GM19099 (cell line): ENCODE measurements at regions not wholly inside any gene's neighbourhood (a gene's known extent, or its start where the extent isn't known, plus 50 kb on each side); places are given as distances from the start of the nearest gene placed in this dataset.

Experiments used
- POLR2A ChIP-seq: IDR thresholded peaks from 3 replicates; pipeline ENCODE4 v1.6.1; 2011; ENCODE audit warnings: low read depth; ENCODE audit not compliant: insufficient read length; ENCODE audit errors: extremely low read depth

DNA sequence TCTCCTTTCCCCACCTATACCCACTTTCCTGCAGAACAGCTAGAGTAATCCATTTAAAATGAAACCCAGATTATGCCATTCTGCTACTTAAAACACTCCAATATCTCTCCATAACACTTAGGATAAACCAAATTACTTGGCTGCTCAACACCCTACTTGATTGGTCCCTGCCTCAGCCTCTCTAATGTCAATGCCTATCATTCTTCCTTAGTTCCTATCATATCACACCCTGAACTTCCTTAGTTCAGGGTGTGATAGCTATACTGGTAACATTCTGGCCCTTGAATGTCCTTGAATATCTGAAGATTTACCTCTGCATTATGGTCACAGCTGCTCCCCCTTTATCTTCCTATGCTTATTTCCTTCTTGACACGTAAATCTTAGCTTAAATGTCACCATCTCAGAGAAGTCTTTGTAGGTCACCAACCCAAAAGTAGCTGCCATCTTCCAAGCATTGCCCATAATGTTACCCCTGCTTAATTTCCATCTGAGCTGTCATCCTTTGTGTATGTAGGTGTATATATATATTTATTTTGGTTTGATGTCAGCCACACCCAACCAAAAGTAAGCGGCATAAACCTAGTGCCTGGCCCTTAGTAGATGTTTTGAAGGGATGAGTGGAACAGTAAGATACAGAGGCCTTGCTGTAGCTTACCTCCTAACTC, 379.8 kb downstream of the PTPRC start:
- TF ChIP-seq POLR2A: no peak

DNA sequence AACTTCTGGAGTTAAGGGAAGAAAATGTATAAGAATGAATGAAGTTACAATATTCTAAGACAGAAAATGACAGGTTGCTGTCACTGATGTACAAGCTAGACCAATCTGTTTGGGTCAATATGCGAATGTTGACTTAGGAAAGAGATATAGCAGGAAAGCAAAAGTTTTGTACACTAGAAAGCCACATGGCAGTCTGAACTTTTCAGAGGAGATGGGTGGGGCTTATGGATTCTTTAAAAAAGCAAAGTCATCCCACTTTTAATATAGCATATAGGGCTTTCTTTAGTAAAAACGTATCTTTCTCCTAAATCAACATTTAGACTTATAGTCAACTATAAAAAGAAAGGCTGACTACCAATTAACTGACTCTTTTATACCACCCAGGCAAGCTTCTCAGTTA, 381.2 kb downstream of the PTPRC start:
- no peak for TF ChIP-seq POLR2A

DNA sequence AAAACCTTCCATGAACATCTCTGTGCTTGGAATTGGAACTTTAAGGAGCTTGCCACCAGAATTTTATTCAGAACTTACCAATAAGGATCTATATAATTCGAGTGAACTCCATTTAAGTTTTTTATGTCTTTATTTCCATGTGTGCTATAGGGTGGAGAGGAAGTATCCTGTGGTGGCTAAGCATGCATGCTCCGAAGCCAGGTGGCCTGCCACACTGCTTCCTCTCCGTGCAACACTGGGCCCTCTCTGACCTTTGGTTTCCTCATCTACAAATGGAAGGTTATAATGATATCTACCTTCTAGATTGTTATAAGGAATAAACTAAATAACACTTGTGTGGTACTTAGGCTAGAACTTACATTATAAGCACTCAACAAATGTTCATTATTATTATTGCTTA, 382.1 kb downstream of the PTPRC start:
- no peak for TF ChIP-seq POLR2A

- no peak for TF ChIP-seq POLR2A
Observed at GRCh38 chr1:199029401-199029800, 390.6 kb downstream of the PTPRC start.

DNA sequence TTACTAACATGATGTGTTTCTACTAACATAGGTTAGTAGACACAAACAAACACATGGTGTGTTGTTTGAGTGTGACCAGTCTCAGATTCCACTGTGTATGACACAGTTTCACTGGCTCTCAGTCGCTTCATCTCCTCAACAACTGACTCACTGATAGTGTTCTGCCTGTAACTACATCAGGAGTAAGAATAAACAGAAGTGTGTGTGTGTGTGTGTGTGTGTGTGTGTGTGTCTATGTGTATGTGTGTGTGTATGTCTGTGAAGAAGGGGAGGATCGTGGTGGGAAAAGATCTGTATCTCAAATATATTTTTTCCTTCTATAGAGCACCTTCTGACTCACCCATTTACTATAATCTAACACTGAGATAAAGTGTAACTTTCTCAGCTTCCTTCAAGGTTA, 391.0 kb downstream of the PTPRC start:
- TF ChIP-seq POLR2A: no peak

DNA sequence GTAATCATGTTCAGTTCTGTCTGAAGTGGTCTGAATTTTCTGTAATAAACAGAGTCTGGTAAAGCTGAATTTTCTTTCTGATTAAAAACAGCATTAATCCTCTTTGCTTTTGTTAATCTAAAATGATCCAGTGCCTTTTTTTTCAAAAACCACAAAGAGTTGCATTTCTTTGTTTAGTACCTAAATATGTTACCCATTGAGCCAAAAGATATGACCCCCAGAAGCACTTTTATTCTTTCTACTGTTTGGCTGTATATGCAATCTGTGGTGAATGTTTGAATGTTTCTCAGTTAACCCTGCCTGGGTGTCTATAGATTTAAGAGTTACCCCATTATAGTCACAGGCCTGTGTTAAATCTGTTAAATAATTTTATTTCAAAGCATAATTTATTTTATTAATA, 394.8 kb downstream of the PTPRC start:
- no peak for TF ChIP-seq POLR2A

GRCh38 chr1:199038156-199038555, 399.3 kb downstream of the PTPRC start:
- no peak for TF ChIP-seq POLR2A

DNA sequence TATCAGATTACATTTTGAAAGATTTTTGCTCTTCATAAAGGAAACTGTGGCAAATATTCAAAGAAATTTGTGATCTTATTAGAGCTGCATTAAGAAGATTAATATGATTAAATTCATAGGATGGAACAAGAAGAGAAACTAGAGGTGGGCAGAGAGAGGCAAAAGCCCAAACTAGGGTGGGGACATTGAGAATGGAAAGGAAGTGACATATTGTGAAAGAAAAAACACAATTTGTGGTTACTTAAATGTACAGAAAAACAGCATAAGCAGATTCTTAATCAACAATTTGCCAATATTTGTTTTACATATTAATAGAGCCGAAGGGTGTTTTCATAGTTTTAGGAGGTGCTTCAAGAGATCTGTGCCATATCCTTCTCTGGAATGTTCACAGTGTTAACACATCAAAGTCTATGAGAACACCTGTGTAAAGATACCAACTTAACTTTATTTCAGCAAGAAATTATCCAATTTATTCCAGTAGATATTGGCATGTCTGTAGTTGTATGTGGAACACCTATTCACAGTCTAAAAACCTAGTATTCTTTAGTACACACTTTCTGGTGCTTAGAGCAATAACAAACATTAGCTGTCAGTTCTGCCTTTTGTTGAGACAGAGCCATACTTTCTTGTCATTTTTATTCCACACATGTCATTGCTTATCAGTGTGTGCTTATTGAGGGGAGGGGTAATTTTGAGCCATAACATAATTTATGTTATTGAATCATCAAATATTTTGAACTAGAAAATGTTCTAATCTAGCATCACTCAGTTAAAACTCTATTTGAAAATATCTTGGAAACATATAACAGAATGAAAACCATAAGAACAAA, 401.5 kb downstream of the PTPRC start:
- TF ChIP-seq POLR2A: no peak

DNA sequence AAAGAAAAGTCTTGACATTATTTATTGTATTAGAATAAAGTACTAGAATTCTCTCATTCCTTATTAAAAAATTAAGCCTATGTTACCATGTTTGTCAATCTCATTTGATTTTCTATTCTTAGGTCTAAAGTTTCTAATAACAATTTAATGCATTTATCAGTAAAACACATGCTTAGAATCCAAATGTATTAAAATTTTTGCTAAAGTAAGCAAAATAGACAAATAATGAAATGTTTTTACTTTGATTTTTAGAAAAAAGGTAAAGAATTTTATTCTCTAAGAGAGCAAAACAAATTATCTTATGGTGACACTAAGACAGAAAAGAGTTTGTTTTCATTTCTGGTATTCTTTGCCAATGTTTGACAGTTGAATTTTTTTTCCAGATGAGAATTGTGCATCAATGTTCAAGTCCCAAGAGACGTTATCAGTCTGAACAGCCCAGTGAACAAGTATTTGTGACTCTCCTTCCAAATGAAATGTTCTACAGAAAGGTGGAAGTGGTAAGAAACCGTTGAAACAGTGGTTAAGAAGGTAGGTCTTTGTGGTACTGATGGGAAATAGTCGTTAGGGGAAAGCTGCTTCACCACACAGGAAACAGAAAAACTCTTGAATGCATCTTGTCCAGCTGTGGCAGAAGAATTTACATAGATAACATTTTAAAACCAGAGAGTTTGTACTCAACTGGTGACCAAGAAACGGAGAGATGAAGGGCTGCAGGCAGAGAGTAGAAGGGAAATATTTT, 402.5 kb downstream of the PTPRC start:
- no peak for TF ChIP-seq POLR2A

- no peak for TF ChIP-seq POLR2A
Observed at GRCh38 chr1:199042193-199042592, 403.4 kb downstream of the PTPRC start.

GRCh38 chr1:199044191-199044590, 405.4 kb downstream of the PTPRC start:
- TF ChIP-seq POLR2A: no peak

DNA sequence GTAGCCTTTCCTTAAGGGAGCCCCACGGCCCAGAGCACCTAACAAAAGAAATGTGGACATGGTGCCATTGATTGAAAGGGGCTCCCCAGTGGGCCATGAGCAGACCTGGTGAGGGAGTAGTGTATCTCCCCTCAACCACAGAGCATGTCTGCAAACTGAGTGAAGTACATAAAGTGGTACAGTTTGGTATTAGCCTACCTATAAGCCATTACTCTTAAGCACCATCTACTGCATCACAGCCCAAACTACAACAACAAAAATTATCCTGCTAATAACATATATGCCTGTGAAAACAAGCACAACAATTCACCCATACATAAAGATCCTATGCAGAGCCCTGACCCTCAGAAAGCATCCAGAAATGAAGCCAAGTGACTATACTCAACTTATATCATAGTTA, 407.8 kb downstream of the PTPRC start:
- no peak for TF ChIP-seq POLR2A

GRCh38 chr1:199054694-199055093, 415.9 kb downstream of the PTPRC start:
- TF ChIP-seq POLR2A: no peak

DNA sequence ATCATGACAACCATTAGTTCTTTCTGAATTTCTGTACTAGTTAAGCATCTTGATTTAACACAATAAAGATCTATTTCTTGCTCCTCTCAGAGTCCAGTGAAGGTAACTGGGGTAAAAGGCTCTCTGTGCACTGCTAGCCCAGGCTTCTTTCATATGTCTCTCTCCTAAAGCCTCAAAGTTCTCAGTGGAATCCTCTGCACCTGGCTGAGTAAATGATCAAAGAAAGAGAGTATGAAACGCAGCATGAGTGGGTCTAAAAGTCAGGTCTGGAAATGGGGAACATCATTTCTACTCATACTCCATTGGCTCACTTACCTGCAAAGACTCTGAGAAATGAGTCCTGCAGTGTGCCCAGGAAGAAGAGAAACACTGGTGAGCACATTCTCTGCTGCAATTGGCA, 418.5 kb downstream of the PTPRC start:
- no peak for TF ChIP-seq POLR2A

DNA sequence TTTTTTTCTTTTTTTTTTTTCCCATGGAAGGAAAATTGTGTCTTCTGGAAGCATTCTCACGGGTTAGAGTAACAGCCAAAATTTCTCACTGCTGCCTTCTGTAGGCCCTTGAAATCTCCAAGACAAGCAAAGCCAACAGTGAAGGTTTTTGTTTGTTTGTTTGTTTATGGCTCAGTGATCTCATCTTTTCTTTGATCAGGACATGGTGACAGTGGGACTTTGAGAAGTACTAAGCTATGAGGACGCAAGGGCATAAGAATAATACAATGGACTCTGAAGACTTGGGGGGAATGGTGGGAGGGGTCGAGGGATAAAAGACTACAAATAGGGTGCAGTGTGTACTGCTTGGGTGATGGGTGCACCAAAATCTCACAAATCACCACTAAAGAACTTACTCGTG, 419.4 kb downstream of the PTPRC start:
- no peak for TF ChIP-seq POLR2A

DNA sequence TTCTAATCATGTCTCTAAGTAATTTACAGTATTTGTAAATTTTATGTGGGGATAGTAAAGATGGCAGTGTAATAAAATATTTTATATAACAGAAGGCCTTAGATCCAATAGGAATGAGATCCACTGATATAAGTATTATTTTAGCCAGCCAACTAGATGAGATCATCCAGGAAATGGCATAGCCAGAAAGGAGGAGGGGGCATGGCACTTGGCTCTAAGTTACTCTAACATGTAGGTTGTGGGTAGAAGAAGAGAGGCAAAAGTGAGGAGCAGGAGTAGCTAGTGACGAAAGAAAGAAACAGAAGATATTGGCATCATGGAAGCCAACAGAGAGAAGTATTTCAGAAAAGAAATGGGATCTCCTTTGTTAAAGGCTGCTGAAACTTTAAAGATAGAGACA, 426.1 kb downstream of the PTPRC start:
- no peak for TF ChIP-seq POLR2A
